Endodermal cell (in vitro differentiated cells): ENCODE measurements at regions not wholly inside any gene's neighbourhood (a gene's known extent, or its start where the extent isn't known, plus 50 kb on each side); places are given as distances from the start of the nearest gene placed in this dataset.
A peak's percentile ranks its signal among the peaks of the same experiment; 100 is the strongest.

Experiments
- DNase-seq: peaks from one replicate; pipeline ENCODE4 v3.0.0-alpha.2; 2017
- H3K27ac ChIP-seq: 2 replicates; pipeline ENCODE4 v1.5.1; 2013; ENCODE audit warnings: mild to moderate bottlenecking, low read depth, low read length, moderate library complexity
- H3K27me3 ChIP-seq: 2 replicates; pipeline ENCODE4 v1.6.1; 2013; ENCODE audit warnings: mild to moderate bottlenecking, low read length, moderate library complexity; ENCODE audit not compliant: insufficient read depth, control insufficient read depth, poor library complexity, severe bottlenecking
- H3K36me3 ChIP-seq: 2 replicates; pipeline ENCODE4 v1.7.0; 2013; ENCODE audit warnings: mild to moderate bottlenecking, low read length, moderate library complexity; ENCODE audit not compliant: control insufficient read depth, insufficient read depth
- H3K4me1 ChIP-seq: one replicate; pipeline ENCODE4 v1.7.0; 2013; ENCODE audit warnings: low read length; ENCODE audit not compliant: control insufficient read depth, insufficient read depth
- H3K4me3 ChIP-seq: 2 replicates; pipeline ENCODE4 v1.5.1; 2013; ENCODE audit warnings: mild to moderate bottlenecking, low read length, moderate library complexity
- H3K9ac ChIP-seq: 2 replicates; pipeline ENCODE4 v1.6.1; 2013; ENCODE audit warnings: mild to moderate bottlenecking, low read length, moderate library complexity; ENCODE audit not compliant: poor library complexity, severe bottlenecking; ENCODE audit errors: extremely low read depth
- H3K9me3 ChIP-seq: 2 replicates; pipeline ENCODE4 v1.6.1; 2013; ENCODE audit warnings: mild to moderate bottlenecking, low read length, moderate library complexity; ENCODE audit not compliant: control insufficient read depth
- H3K27ac Mint-ChIP-seq: 2 replicates; pipeline ENCODE4 v1.8.0; 2020; ENCODE audit warnings: mixed read lengths
- H3K27me3 Mint-ChIP-seq: 2 replicates; pipeline ENCODE4 v1.8.0; 2021; ENCODE audit warnings: mild to moderate bottlenecking, mixed read lengths; ENCODE audit not compliant: insufficient read depth
- H3K36me3 Mint-ChIP-seq: 2 replicates; pipeline ENCODE4 v1.8.0; 2020; ENCODE audit warnings: low read depth, mixed read lengths
- H3K4me1 Mint-ChIP-seq: 2 replicates; pipeline ENCODE4 v1.8.0; 2020; ENCODE audit warnings: mixed read lengths
- H3K4me3 Mint-ChIP-seq: 2 replicates; pipeline ENCODE4 v1.8.0; 2020; ENCODE audit warnings: mild to moderate bottlenecking, moderate library complexity, mixed read lengths
- H3K9me3 Mint-ChIP-seq: 2 replicates; pipeline ENCODE4 v1.8.0; 2020; ENCODE audit warnings: mild to moderate bottlenecking, mixed read lengths
- CTCF ChIP-seq: fragments of 200-600 bp; sonication (generic); conservative IDR thresholded peaks from 2 replicates; pipeline ENCODE4 v1.5.0; 2021; ENCODE audit warnings: antibody characterized with exemption, mild to moderate bottlenecking
- WGBS, 2 experiments: methylation state at CpG; one replicate each; pipeline versions ENCODE4 v1.1.5 to v1.1.7; 2013; ENCODE audit warnings: missing lambda C conversion rate in 2 of 2, mixed read lengths in 1 of 2; ENCODE audit not compliant: insufficient coverage in 1 of 2, insufficient read length in 1 of 2; 5-methylcytosine and 5-hydroxymethylcytosine counted together

GRCh38 chr4:175970072-175970471 lies 95.6 kb upstream of the WDR17 start:
- Histone ChIP-seq H3K27me3 (no peaks in the 10 kb centered on the region), H3K4me1 (no peaks in the 10 kb centered on the region), H3K36me3 (no peaks in the 10 kb centered on the region), H3K9ac (no peak overlapping the region), H3K27ac (no peak overlapping the region), H3K4me3 (no peak overlapping the region), H3K9me3 (peaks cover 16% of the 10 kb centered on the region)
- H3K9me3 Mint-ChIP-seq: peaks cover 21% of the 10 kb centered on the region
- H3K4me1 Mint-ChIP-seq: peaks cover 32% of the 10 kb centered on the region
- no peak for TF ChIP-seq CTCF
- H3K36me3 Mint-ChIP-seq: no peaks in the 10 kb centered on the region
- H3K4me3 Mint-ChIP-seq: no peak overlapping the region
- WGBS, 2 experiments: 87% methylated on average over 3 of the region's 3 CpGs; no CpG with 5 or more reads in 1 of the 2 experiments
- no peaks in the 10 kb centered on the region for H3K27me3 Mint-ChIP-seq
- no peak overlapping the region for H3K27ac Mint-ChIP-seq
- DNase-seq: no peak

GRCh38 chr4:175970724-175971123 lies 94.9 kb upstream of the WDR17 start:
- no peak overlapping the region for H3K4me3 ChIP-seq
- Mint-ChIP-seq H3K27me3 (no peaks in the 10 kb centered on the region), H3K9me3 (peaks cover 21% of the 10 kb centered on the region), H3K36me3 (no peaks in the 10 kb centered on the region), H3K27ac (no peak overlapping the region), H3K4me1 (peaks cover 32% of the 10 kb centered on the region), H3K4me3 (no peak overlapping the region)
- no peak for TF ChIP-seq CTCF
- H3K9me3 ChIP-seq: peaks cover 16% of the 10 kb centered on the region
- H3K9ac ChIP-seq: no peak overlapping the region
- no peaks in the 10 kb centered on the region for H3K4me1 ChIP-seq
- 76 to 82% methylated on average over 8 of the region's 8 CpGs for WGBS, 2 experiments
- DNase-seq: no peak
- no peaks in the 10 kb centered on the region for H3K27me3 ChIP-seq
- peak overlapping the region; percentile 58 for H3K27ac ChIP-seq
- H3K36me3 ChIP-seq: no peaks in the 10 kb centered on the region

- peak overlapping the region; percentile 90 for H3K27ac ChIP-seq
- WGBS, 2 experiments: 58 to 69% methylated on average over 6 to 11 of the region's 11 CpGs
- TF ChIP-seq CTCF: no peak
- peaks cover 16% of the 10 kb centered on the region for H3K9me3 ChIP-seq
- Mint-ChIP-seq H3K36me3 (no peaks in the 10 kb centered on the region), H3K27me3 (no peaks in the 10 kb centered on the region), H3K4me3 (no peak overlapping the region), H3K27ac (no peak overlapping the region), H3K4me1 (peaks cover 32% of the 10 kb centered on the region), H3K9me3 (peaks cover 21% of the 10 kb centered on the region)
- DNase-seq: no peak
- no peaks in the 10 kb centered on the region for H3K36me3 ChIP-seq
- H3K9ac ChIP-seq: no peak overlapping the region
- H3K4me1 ChIP-seq: no peaks in the 10 kb centered on the region
- H3K4me3 ChIP-seq: no peak overlapping the region
- H3K27me3 ChIP-seq: no peaks in the 10 kb centered on the region
These were observed 94.1 kb upstream of the WDR17 start for GRCh38 chr4:175971388-175972179.
